ENCODE measurements at regions not wholly inside any gene's neighbourhood (a gene's known extent, or its start where the extent isn't known, plus 50 kb on each side); places are given as distances from the start of the nearest gene placed in this dataset.

GRCh38 chr3:95750097-95750496 is 1064.3 kb upstream of the EPHA6 start:
- H3K36me3 Mint-ChIP-seq (ENCODE audit: insufficient read depth, unreplicated experiment) = no peaks in the 10 kb centered on the region
- CTCF ChIA-PET = no interaction called here
- BruUV-seq (replicated peaks) = no TSS peak

GRCh38 chr3:95751509-95751908 is 1062.9 kb upstream of the EPHA6 start:
- no peak overlapping the region for H3K27ac Mint-ChIP-seq (ENCODE audit: unreplicated experiment)
- DNase-seq = no peak
- TF ChIP-seq, protein P1, sequence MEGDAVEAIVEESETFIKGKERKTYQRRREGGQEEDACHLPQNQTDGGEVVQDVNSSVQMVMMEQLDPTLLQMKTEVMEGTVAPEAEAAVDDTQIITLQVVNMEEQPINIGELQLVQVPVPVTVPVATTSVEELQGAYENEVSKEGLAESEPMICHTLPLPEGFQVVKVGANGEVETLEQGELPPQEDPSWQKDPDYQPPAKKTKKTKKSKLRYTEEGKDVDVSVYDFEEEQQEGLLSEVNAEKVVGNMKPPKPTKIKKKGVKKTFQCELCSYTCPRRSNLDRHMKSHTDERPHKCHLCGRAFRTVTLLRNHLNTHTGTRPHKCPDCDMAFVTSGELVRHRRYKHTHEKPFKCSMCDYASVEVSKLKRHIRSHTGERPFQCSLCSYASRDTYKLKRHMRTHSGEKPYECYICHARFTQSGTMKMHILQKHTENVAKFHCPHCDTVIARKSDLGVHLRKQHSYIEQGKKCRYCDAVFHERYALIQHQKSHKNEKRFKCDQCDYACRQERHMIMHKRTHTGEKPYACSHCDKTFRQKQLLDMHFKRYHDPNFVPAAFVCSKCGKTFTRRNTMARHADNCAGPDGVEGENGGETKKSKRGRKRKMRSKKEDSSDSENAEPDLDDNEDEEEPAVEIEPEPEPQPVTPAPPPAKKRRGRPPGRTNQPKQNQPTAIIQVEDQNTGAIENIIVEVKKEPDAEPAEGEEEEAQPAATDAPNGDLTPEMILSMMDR (IDR thresholded peaks at IDR 0.05; ENCODE audit: unreplicated experiment) = no peak
- no peaks in the 10 kb centered on the region for H3K9me3 Mint-ChIP-seq (ENCODE audit: low read depth, unreplicated experiment)
- no peaks in the 10 kb centered on the region for H3K4me1 Mint-ChIP-seq (ENCODE audit: low read depth, unreplicated experiment)
- intact Hi-C loops (cut with micrococcal nuclease; ENCODE audit: unreplicated experiment) = no loop called here
- H3K36me3 Mint-ChIP-seq (ENCODE audit: insufficient read depth, unreplicated experiment) = no peaks in the 10 kb centered on the region
- BruUV-seq (replicated peaks) = no TSS peak
- H3K27me3 Mint-ChIP-seq (ENCODE audit: unreplicated experiment) = no peaks in the 10 kb centered on the region
- CTCF ChIA-PET = interaction anchor here (1.4 kb wide), 1 partner anchor 889 kb away, joined by 5 read pairs; no protein-coding TSS in a partner anchor
- H3K4me3 Mint-ChIP-seq (ENCODE audit: low read depth, unreplicated experiment) = no peak overlapping the region

More at GRCh38 chr3:95750097-95750496, 1064.3 kb upstream of the EPHA6 start:
- intact Hi-C loops (cut with micrococcal nuclease; ENCODE audit: unreplicated experiment) = no loop called here
- Mint-ChIP-seq H3K9me3 (ENCODE audit: low read depth, unreplicated experiment) (no peaks in the 10 kb centered on the region), H3K27me3 (ENCODE audit: unreplicated experiment) (no peaks in the 10 kb centered on the region), H3K4me1 (ENCODE audit: low read depth, unreplicated experiment) (no peaks in the 10 kb centered on the region), H3K4me3 (ENCODE audit: low read depth, unreplicated experiment) (no peak overlapping the region), H3K27ac (ENCODE audit: unreplicated experiment) (no peak overlapping the region)
- TF ChIP-seq, protein P1 (IDR thresholded peaks at IDR 0.05; ENCODE audit: unreplicated experiment) = no peak
- no peak for DNase-seq

DNA sequence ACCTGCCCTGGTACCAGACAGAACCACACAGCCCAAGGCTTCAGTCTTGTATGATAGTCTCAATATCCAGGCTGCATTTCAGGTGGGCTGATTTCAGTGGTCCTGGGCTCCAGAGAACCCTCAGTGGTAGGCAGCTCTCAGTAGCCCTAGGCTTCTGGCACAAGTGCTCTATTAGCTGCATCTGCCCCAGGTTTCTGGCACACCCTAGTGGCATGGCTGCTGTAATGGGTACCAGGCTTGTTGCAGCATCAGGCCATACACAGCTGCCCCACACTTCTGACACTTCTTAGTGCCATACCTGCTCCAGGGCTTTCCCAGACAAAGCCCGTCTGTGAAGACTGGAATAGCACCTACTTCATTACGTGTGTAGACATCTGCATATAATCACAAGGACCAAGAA is 1062.2 kb upstream of the EPHA6 start:
- intact Hi-C loops (cut with micrococcal nuclease; ENCODE audit: unreplicated experiment) = loop anchor here (1.0 to 2.0 kb wide), 2 partner anchors 761 to 890 kb away; no protein-coding TSS in a partner anchor
- Mint-ChIP-seq H3K27ac (ENCODE audit: unreplicated experiment) (no peak overlapping the region), H3K9me3 (ENCODE audit: low read depth, unreplicated experiment) (no peaks in the 10 kb centered on the region), H3K4me1 (ENCODE audit: low read depth, unreplicated experiment) (no peaks in the 10 kb centered on the region), H3K4me3 (ENCODE audit: low read depth, unreplicated experiment) (no peak overlapping the region), H3K36me3 (ENCODE audit: insufficient read depth, unreplicated experiment) (no peaks in the 10 kb centered on the region), H3K27me3 (ENCODE audit: unreplicated experiment) (no peaks in the 10 kb centered on the region)
- CTCF ChIA-PET = interaction anchor here (1.4 kb wide), 1 partner anchor 890 kb away, joined by 5 read pairs; no protein-coding TSS in a partner anchor
- TF ChIP-seq, protein P1 (IDR thresholded peaks at IDR 0.05; ENCODE audit: unreplicated experiment) = no peak
- peak; percentile 37 for DNase-seq
- no TSS peak for BruUV-seq (replicated peaks)

- Mint-ChIP-seq H3K27ac (ENCODE audit: unreplicated experiment) (no peak overlapping the region), H3K4me1 (ENCODE audit: low read depth, unreplicated experiment) (no peaks in the 10 kb centered on the region), H3K27me3 (ENCODE audit: unreplicated experiment) (no peaks in the 10 kb centered on the region), H3K9me3 (ENCODE audit: low read depth, unreplicated experiment) (no peaks in the 10 kb centered on the region), H3K36me3 (ENCODE audit: insufficient read depth, unreplicated experiment) (no peaks in the 10 kb centered on the region), H3K4me3 (ENCODE audit: low read depth, unreplicated experiment) (no peak overlapping the region)
- intact Hi-C loops (cut with micrococcal nuclease; ENCODE audit: unreplicated experiment) = no loop called here
- no peak for DNase-seq
- BruUV-seq (replicated peaks) = no TSS peak
- CTCF ChIA-PET = interaction anchor here (0.7 kb wide), 1 partner anchor 1927 kb away, joined by 3 read pairs; no protein-coding TSS in a partner anchor
- TF ChIP-seq, protein P1 (IDR thresholded peaks at IDR 0.05; ENCODE audit: unreplicated experiment) = no peak
Observed at GRCh38 chr3:95758707-95759106, 1055.7 kb upstream of the EPHA6 start.
